ENCODE measurements at regions not wholly inside any gene's neighbourhood (a gene's known extent, or its start where the extent isn't known, plus 50 kb on each side); places are given as distances from the start of the nearest gene placed in this dataset.
"Not testable (repeated sequence)": the region's sequence is repeated elsewhere in the genome, so short reads cannot be mapped to it uniquely, and the experiment has no call there.

GRCh38 chr5:92760550-92760949 lies 820.5 kb downstream of the NR2F1-AS1 start:
- DNase-seq, result no peak

GRCh38 chr5:92758552-92758951 lies 822.5 kb downstream of the NR2F1-AS1 start:
- DNase-seq, result no peak

- no peak for DNase-seq
Measured at GRCh38 chr5:92749943-92750342, 831.1 kb downstream of the NR2F1-AS1 start.

- no peak for DNase-seq
Measured at GRCh38 chr5:92748072-92748676, 832.8 kb downstream of the NR2F1-AS1 start.

- no peak for DNase-seq
Measured at GRCh38 chr5:92741906-92742305, 839.1 kb downstream of the NR2F1-AS1 start.

- no peak for DNase-seq
Measured at GRCh38 chr5:92734211-92734940, 846.6 kb downstream of the NR2F1-AS1 start.

- no peak for DNase-seq
Measured at GRCh38 chr5:92730486-92730885, 850.5 kb downstream of the NR2F1-AS1 start.

GRCh38 chr5:92729088-92729487 lies 851.9 kb downstream of the NR2F1-AS1 start:
- DNase-seq, result no peak

- no peak for DNase-seq
Measured at GRCh38 chr5:92715946-92716520, 865.0 kb downstream of the NR2F1-AS1 start.

GRCh38 chr5:92713826-92714225 lies 867.2 kb downstream of the NR2F1-AS1 start:
- no peak for DNase-seq

- DNase-seq, result no peak
Measured at GRCh38 chr5:92713335-92713743, 867.7 kb downstream of the NR2F1-AS1 start.

- DNase-seq, result no peak
Measured at GRCh38 chr5:92711956-92712355, 869.1 kb downstream of the NR2F1-AS1 start.

- DNase-seq, result no peak
Measured at GRCh38 chr5:92704590-92704989, 876.4 kb downstream of the NR2F1-AS1 start.

GRCh38 chr5:92703976-92704375 lies 877.0 kb downstream of the NR2F1-AS1 start:
- no peak for DNase-seq

- no peak for DNase-seq
Measured at GRCh38 chr5:92695123-92696003, 885.7 kb downstream of the NR2F1-AS1 start.

GRCh38 chr5:92694067-92694466 lies 887.0 kb downstream of the NR2F1-AS1 start:
- no peak for DNase-seq

GRCh38 chr5:92691955-92692354 lies 889.1 kb downstream of the NR2F1-AS1 start:
- DNase-seq, result not testable (repeated sequence)

GRCh38 chr5:92687821-92688722 lies 892.9 kb downstream of the NR2F1-AS1 start:
- DNase-seq, result no peak

GRCh38 chr5:92678640-92679039 lies 902.4 kb downstream of the NR2F1-AS1 start:
- DNase-seq, result no peak

- no peak for DNase-seq
Measured at GRCh38 chr5:92676215-92677165, 904.5 kb downstream of the NR2F1-AS1 start.

GRCh38 chr5:92674321-92674720 lies 906.7 kb downstream of the NR2F1-AS1 start:
- DNase-seq, result no peak
